Fibroblast of the aortic adventitia (primary cell): ENCODE measurements at regions not wholly inside any gene's neighbourhood (a gene's known extent, or its start where the extent isn't known, plus 50 kb on each side); places are given as distances from the start of the nearest gene placed in this dataset.

Experiments used
- DNase-seq: peaks from one replicate; pipeline ENCODE4 v3.0.0-alpha.2; 2010; ENCODE audit warnings: low read depth
- H3K4me3 ChIP-seq: 2 replicates; pipeline ENCODE4 v1.5.1; 2011; ENCODE audit warnings: low read depth, mild to moderate bottlenecking, control low read depth, low read length, moderate library complexity
- TF ChIP-seq, protein P1 (sequence below): IDR thresholded peaks from 2 replicates; pipeline ENCODE4 v1.5.1; 2011; ENCODE audit warnings: mild to moderate bottlenecking, low read length, control low read depth, inconsistent platforms; ENCODE audit not compliant: insufficient read depth

DNA sequence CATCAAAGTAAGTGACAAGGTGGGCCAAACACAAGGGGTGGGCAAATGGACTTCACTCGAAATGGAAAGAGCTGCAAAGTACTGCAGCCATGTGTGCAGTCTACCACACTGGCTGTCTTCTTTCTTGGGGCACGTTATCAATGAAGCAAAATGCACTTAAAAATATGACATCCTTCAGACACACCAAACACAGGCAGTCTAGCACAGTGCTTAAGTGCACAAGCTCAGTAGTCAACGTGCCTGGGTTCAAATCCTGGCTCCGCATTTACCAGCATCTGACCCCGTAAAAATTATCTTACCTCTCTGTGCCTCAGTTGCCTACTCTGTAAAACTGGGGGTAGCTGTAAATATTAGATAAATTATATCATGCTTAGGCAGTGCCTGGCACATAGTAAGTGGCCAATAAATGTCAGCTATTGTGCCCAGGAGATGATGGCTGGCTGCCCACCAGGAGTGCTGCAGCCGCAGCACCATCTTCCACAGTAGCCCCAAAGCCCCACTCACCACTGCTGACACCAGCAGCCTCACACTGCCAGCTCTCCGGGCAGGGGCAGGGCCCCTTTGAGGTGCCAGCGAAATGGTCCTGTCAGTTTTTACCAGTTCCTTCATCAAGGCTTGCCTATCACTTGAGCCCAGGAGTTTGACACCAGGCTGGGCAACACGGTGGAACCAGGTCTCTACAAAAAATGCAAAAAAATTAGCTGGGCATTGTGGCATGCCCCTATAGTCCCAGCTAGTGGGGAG lies 121.8 kb upstream of the SLC1A4 start:
- TF ChIP-seq, protein P1, sequence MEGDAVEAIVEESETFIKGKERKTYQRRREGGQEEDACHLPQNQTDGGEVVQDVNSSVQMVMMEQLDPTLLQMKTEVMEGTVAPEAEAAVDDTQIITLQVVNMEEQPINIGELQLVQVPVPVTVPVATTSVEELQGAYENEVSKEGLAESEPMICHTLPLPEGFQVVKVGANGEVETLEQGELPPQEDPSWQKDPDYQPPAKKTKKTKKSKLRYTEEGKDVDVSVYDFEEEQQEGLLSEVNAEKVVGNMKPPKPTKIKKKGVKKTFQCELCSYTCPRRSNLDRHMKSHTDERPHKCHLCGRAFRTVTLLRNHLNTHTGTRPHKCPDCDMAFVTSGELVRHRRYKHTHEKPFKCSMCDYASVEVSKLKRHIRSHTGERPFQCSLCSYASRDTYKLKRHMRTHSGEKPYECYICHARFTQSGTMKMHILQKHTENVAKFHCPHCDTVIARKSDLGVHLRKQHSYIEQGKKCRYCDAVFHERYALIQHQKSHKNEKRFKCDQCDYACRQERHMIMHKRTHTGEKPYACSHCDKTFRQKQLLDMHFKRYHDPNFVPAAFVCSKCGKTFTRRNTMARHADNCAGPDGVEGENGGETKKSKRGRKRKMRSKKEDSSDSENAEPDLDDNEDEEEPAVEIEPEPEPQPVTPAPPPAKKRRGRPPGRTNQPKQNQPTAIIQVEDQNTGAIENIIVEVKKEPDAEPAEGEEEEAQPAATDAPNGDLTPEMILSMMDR: no peak
- no peak for DNase-seq
- H3K4me3 ChIP-seq: no peak overlapping the region

DNA sequence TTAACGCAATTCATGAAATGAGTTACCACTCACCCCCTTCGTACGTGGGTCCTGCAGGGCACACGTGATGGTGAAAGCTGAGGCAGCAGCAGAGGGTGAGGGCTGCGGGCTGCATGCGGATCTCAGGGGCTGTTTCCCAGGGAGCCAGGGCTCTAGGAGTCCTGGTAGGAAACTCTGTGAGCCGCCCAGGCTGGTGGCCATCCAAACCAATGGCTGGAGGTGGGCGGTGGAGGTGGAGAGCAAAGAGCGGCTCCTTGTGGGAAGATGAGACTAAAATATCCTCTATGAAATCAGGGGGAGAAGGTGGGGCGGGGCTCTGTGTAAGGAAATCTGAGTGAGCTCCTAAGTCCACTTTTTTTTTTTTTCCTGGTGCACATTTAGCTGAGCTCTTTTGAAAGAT lies 120.1 kb upstream of the SLC1A4 start:
- TF ChIP-seq, protein P1: no peak

DNA sequence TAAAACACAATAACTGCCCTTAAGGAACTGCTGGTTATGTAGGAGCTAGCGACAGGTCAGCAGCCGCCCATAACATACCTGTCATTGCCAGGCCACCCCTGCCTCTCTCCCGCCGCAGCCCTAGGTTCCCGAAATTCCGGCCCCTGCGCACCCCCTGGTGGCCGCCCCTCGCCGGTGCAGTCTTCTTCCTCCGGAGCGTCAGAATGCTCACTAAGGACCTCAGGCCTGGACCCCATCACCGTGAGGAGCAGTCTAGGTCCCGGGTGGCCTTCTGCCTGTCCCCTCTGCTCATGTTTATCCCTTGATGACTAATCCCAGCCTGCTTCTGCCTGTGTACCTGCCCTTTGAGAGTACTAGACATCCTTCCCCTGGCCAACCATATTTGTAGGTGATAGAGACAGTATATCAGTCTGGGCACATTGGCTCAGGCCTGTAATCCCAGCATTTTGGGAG lies 115.7 kb upstream of the SLC1A4 start:
- TF ChIP-seq, protein P1: peak; percentile 96
- peak; percentile 54 for DNase-seq
- H3K4me3 ChIP-seq: peak overlapping the region; percentile 39

More for the DNA sequence above, 120.1 kb upstream of the SLC1A4 start:
- H3K4me3 ChIP-seq: no peak overlapping the region
- DNase-seq: no peak

DNA sequence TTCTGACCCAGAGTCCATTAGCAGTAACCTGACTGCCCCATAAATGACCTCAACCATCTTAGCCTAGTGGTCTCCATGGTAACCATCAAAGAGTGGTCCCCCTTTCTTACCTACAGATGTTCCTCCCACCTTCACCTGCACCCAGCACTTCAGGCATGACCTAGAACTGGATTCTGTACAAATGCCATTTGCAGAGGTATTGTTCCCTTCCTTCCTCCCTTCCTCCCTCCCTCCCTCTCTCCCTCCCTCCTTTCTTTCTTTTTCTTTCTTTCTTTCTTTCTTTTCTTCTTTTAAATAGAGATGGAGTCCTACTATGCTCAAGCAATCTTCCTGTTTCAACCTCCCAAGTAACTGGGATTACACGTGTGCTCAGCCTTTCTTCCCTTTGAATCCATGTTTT lies 114.6 kb upstream of the SLC1A4 start:
- TF ChIP-seq, protein P1: no peak
- no peak overlapping the region for H3K4me3 ChIP-seq
- DNase-seq: no peak

- no peak overlapping the region for H3K4me3 ChIP-seq
- no peak for DNase-seq
These were observed 113.8 kb upstream of the SLC1A4 start for GRCh38 chr2:64875368-64875767.

DNA sequence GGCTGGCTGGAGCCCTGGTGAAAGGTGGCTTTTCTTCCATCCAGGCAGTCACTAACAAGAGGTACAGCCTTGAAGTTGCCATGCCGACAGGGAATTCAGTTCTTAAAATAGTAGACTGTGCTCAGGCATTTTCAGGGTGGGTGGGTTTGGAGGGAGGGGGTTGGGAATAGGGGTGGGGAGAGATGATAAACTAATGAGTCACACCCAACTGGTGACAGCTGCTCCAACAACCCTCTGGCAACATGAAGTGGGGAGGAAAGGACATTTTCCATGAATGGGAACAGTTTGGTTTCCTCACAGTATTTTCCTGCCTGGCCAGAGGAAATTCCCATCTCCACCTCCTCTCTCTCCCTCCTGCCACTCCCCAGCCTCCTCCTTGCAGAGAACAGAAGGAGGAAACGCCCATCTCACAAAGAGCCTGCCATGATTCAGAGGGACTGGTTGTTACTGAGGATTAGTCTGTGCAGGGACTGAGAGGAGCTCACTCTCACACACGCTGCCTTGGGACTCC lies 113.0 kb upstream of the SLC1A4 start:
- H3K4me3 ChIP-seq: no peak overlapping the region
- TF ChIP-seq, protein P1: no peak
- DNase-seq: peak; percentile 89

More at GRCh38 chr2:64875368-64875767, 113.8 kb upstream of the SLC1A4 start:
- TF ChIP-seq, protein P1: no peak
